Panc1 (cell line): ENCODE measurements at regions not wholly inside any gene's neighbourhood (a gene's known extent, or its start where the extent isn't known, plus 50 kb on each side); places are given as distances from the start of the nearest gene placed in this dataset.

Experiments used
- POLR2AphosphoS5 ChIP-seq: IDR thresholded peaks from 2 replicates; pipeline ENCODE4 v1.6.1; 2012; ENCODE audit warnings: mild to moderate bottlenecking, low read depth, low read length, moderate library complexity
- REST ChIP-seq, 2 experiments: IDR thresholded peaks; 2 replicates each; pipeline ENCODE4 v1.6.1; 2011 to 2012; ENCODE audit warnings: low read depth in 2 of 2, control low read depth in 1 of 2, low read length in 1 of 2, mild to moderate bottlenecking in 1 of 2, moderate library complexity in 1 of 2; ENCODE audit not compliant: insufficient read depth in 1 of 2
- SIN3A ChIP-seq: IDR thresholded peaks from 2 replicates; pipeline ENCODE4 v1.6.1; 2012; ENCODE audit warnings: low read depth, mild to moderate bottlenecking, low read length, moderate library complexity, borderline replicate concordance; ENCODE audit not compliant: insufficient read depth
- TF ChIP-seq, protein P1 (sequence below): fragments of 450-650 bp; IDR thresholded peaks from 2 replicates; pipeline ENCODE4 v1.5.1; 2017; ENCODE audit warnings: mild to moderate bottlenecking

DNA sequence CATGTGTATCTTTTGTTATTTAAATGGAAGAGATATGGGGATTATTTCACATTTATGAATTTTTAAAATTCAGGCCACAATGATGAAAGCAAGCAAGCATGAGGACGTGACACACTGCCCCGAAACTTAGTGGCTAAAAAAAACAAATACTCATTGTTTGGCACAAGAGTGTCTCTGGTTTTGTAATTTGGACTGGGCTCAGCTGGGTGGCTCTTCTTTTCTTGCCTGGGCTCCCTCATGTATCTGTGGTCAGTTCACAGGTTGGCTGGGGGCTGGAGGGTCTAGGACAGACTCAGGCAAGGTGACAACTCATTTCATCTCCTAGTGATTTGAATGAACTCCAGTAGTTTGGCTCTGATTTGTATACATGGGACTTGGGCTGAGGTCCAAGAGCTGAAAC lies 238.4 kb upstream of the PRKX start:
- TF ChIP-seq, protein P1, sequence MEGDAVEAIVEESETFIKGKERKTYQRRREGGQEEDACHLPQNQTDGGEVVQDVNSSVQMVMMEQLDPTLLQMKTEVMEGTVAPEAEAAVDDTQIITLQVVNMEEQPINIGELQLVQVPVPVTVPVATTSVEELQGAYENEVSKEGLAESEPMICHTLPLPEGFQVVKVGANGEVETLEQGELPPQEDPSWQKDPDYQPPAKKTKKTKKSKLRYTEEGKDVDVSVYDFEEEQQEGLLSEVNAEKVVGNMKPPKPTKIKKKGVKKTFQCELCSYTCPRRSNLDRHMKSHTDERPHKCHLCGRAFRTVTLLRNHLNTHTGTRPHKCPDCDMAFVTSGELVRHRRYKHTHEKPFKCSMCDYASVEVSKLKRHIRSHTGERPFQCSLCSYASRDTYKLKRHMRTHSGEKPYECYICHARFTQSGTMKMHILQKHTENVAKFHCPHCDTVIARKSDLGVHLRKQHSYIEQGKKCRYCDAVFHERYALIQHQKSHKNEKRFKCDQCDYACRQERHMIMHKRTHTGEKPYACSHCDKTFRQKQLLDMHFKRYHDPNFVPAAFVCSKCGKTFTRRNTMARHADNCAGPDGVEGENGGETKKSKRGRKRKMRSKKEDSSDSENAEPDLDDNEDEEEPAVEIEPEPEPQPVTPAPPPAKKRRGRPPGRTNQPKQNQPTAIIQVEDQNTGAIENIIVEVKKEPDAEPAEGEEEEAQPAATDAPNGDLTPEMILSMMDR = no peak
- TF ChIP-seq REST (IDR thresholded peaks at IDR 0.05; ENCODE audit: insufficient read depth in 1 of 2, low read depth in 2 of 2, low read length in 1 of 2) (no peak), POLR2AphosphoS5 (no peak), SIN3A (no peak)
